PC-3 (cell line): ENCODE measurements at regions not wholly inside any gene's neighbourhood (a gene's known extent, or its start where the extent isn't known, plus 50 kb on each side); places are given as distances from the start of the nearest gene placed in this dataset.

Experiments used
- ATAC-seq: fragments of 200-7000 bp; cut with Tn5 transposase; 2 replicates; pipeline ENCODE4 v1.9.1; 2020; ENCODE audit warnings: mild to moderate bottlenecking, moderate library complexity
- BruUV-seq: library from RNA; stranded (reverse); fragments of 400-500 nt; replicated peaks from 2 replicates; lab custom pipeline; 2021; lab: Mats Ljungman, UMichigan
- CTCF ChIA-PET: fragments of 300-600 bp; sonication (Branson Sonifier 250); formaldehyde crosslinking; loops from one replicate; lab custom pipeline; 2022; ENCODE audit warnings: antibody characterized with exemption; lab: Charles Lee
- POLR2A ChIA-PET: fragments of 300-600 bp; sonication (Branson Sonifier 250); formaldehyde crosslinking; loops from one replicate; lab custom pipeline; 2022; ENCODE audit warnings: antibody characterized with exemption; ENCODE audit not compliant: unreplicated experiment; lab: Charles Lee
- DNase-seq: peaks from one replicate; pipeline ENCODE4 v3.0.0-alpha.2; 2015
- H2AFZ ChIP-seq: fragments of 300-600 bp; sonication (generic); 2 replicates; pipeline ENCODE4 v1.6.0; 2016; ENCODE audit warnings: antibody characterized with exemption, low read length
- H3F3A ChIP-seq: fragments of 300-600 bp; sonication (generic); one replicate; pipeline ENCODE4 v1.6.0; 2017; ENCODE audit warnings: antibody characterized with exemption, low read length, control low read depth, mild to moderate bottlenecking; ENCODE audit not compliant: unreplicated experiment
- H3K27ac ChIP-seq: fragments of 300-600 bp; sonication (generic); 2 replicates; pipeline ENCODE4 v1.5.1; 2016; ENCODE audit warnings: mild to moderate bottlenecking, low read length
- H3K27me3 ChIP-seq: fragments of 300-600 bp; sonication (generic); 2 replicates; pipeline ENCODE4 v1.6.1; 2016; ENCODE audit warnings: low read length, mixed read lengths
- H3K36me3 ChIP-seq: fragments of 300-600 bp; sonication (generic); 2 replicates; pipeline ENCODE4 v1.6.1; 2016; ENCODE audit warnings: low read depth, mixed run types, low read length, mixed read lengths
- H3K4me1 ChIP-seq: fragments of 300-600 bp; sonication (generic); 2 replicates; pipeline ENCODE4 v1.5.1; 2016; ENCODE audit warnings: low read length; ENCODE audit not compliant: insufficient read depth
- H3K4me2 ChIP-seq: fragments of 300-600 bp; sonication (generic); 2 replicates; pipeline ENCODE4 v1.6.0; 2016; ENCODE audit warnings: low read length
- H3K4me3 ChIP-seq: fragments of 300-600 bp; sonication (generic); 2 replicates; pipeline ENCODE4 v1.5.1; 2016; ENCODE audit warnings: mild to moderate bottlenecking, low read length, mixed read lengths
- H3K79me2 ChIP-seq: fragments of 300-600 bp; sonication (generic); 2 replicates; pipeline ENCODE4 v1.6.1; 2017; ENCODE audit warnings: low read length, mixed read lengths
- H3K9ac ChIP-seq: fragments of 300-600 bp; sonication (generic); 2 replicates; pipeline ENCODE4 v1.6.0; 2016; ENCODE audit warnings: mild to moderate bottlenecking, low read length
- H3K9me2 ChIP-seq: fragments of 300-600 bp; sonication (generic); replicated peaks from 2 replicates; pipeline ENCODE4 v1.6.1; 2016; ENCODE audit warnings: mixed run types, low read length, mixed read lengths
- H3K9me3 ChIP-seq: fragments of 300-600 bp; sonication (generic); 2 replicates; pipeline ENCODE4 v1.6.1; 2016; ENCODE audit warnings: low read length, mixed read lengths
- H4K20me1 ChIP-seq: fragments of 300-600 bp; sonication (generic); 2 replicates; pipeline ENCODE4 v1.6.1; 2016; ENCODE audit warnings: low read length, mixed read lengths
- CTCF ChIP-seq: fragments of 300-600 bp; sonication (generic); conservative IDR thresholded peaks from 2 replicates; pipeline ENCODE4 v1.5.1; 2017; ENCODE audit warnings: antibody characterized with exemption, low read depth, mild to moderate bottlenecking, low read length
- EZH2 ChIP-seq: fragments of 300-600 bp; sonication (generic); IDR thresholded peaks from one replicate; pipeline ENCODE4 v1.6.1; 2017; ENCODE audit warnings: antibody characterized with exemption, mild to moderate bottlenecking, low read length; ENCODE audit not compliant: unreplicated experiment
- EZH2phosphoT487 ChIP-seq: fragments of 300-600 bp; sonication (generic); IDR thresholded peaks from 2 replicates; pipeline ENCODE4 v1.6.1; 2018; ENCODE audit warnings: mild to moderate bottlenecking, antibody characterized with exemption, low read length, borderline replicate concordance
- intact Hi-C: fragments of 100-400 bp; cut with micrococcal nuclease; formaldehyde crosslinking; loops from 2 replicates; pipeline ENCODE4 v1.9.0; 2023

GRCh38 chr3:4077950-4078349 is 225.2 kb upstream of the SETMAR start:
- ChIA-PET CTCF (no interaction called here), POLR2A (no interaction called here)
- no peak overlapping the region for H3K9ac ChIP-seq
- no peak overlapping the region for H3K4me3 ChIP-seq
- no peak overlapping the region for H2AFZ ChIP-seq
- no peaks in the 10 kb centered on the region for H3K9me2 ChIP-seq
- no peaks in the 10 kb centered on the region for H3K79me2 ChIP-seq
- H4K20me1 ChIP-seq: no peaks in the 10 kb centered on the region
- no TSS peak for BruUV-seq
- H3K27ac ChIP-seq: no peak overlapping the region
- ATAC-seq: no peak
- DNase-seq: no peak
- no peaks in the 10 kb centered on the region for H3F3A ChIP-seq
- H3K4me2 ChIP-seq: no peak overlapping the region
- H3K27me3 ChIP-seq: no peaks in the 10 kb centered on the region
- TF ChIP-seq EZH2phosphoT487: no peak
- no peak for TF ChIP-seq CTCF
- TF ChIP-seq EZH2: no peak
- H3K36me3 ChIP-seq: no peaks in the 10 kb centered on the region
- H3K4me1 ChIP-seq: no peaks in the 10 kb centered on the region
- intact Hi-C loops: no loop called here
- 0 out of 2 replicates have a peak, but pooled peaks cover 5% of the 10 kb centered on the region for H3K9me3 ChIP-seq

- POLR2A ChIA-PET: no interaction called here
- CTCF ChIA-PET: no interaction called here
Measured at GRCh38 chr3:4078903-4079302, 224.3 kb upstream of the SETMAR start.

More at GRCh38 chr3:4078903-4079302, 224.3 kb upstream of the SETMAR start:
- BruUV-seq: no TSS peak
- no peak overlapping the region for H2AFZ ChIP-seq
- intact Hi-C loops: no loop called here
- TF ChIP-seq EZH2: no peak
- TF ChIP-seq CTCF: no peak
- no peak for TF ChIP-seq EZH2phosphoT487
- 0 out of 2 replicates have a peak, but pooled peaks cover 5% of the 10 kb centered on the region for H3K9me3 ChIP-seq
- no peaks in the 10 kb centered on the region for H3K27me3 ChIP-seq
- no peak overlapping the region for H3K27ac ChIP-seq
- ATAC-seq: no peak
- DNase-seq: no peak
- H3F3A ChIP-seq: no peaks in the 10 kb centered on the region
- H3K79me2 ChIP-seq: no peaks in the 10 kb centered on the region
- H3K4me1 ChIP-seq: no peaks in the 10 kb centered on the region
- H4K20me1 ChIP-seq: no peaks in the 10 kb centered on the region
- H3K36me3 ChIP-seq: no peaks in the 10 kb centered on the region
- H3K4me2 ChIP-seq: no peak overlapping the region
- no peak overlapping the region for H3K4me3 ChIP-seq
- H3K9me2 ChIP-seq: no peaks in the 10 kb centered on the region
- no peak overlapping the region for H3K9ac ChIP-seq
